NT2/D1 (cell line): ENCODE measurements at regions not wholly inside any gene's neighbourhood (a gene's known extent, or its start where the extent isn't known, plus 50 kb on each side); places are given as distances from the start of the nearest gene placed in this dataset.

Source experiments
- SUZ12 ChIP-seq: IDR thresholded peaks from 2 replicates; pipeline ENCODE4 v1.6.1; 2011; ENCODE audit not compliant: insufficient read length, insufficient read depth; ENCODE audit errors: extremely low read depth
- ZNF274 ChIP-seq: IDR thresholded peaks from 2 replicates; pipeline ENCODE4 v1.6.1; 2011; ENCODE audit warnings: mild to moderate bottlenecking, low read depth, low read length

- TF ChIP-seq ZNF274, result no peak
- TF ChIP-seq SUZ12, result no peak
These were observed 255.4 kb downstream of the FAM76B start for GRCh38 chr11:95534226-95534625.
